Calu3 (cell line): ENCODE measurements at regions not wholly inside any gene's neighbourhood (a gene's known extent, or its start where the extent isn't known, plus 50 kb on each side); places are given as distances from the start of the nearest gene placed in this dataset.

ENCODE experiments used
- BruUV-seq: library from RNA; stranded (reverse); fragments of 400-500 nt; replicated peaks from 2 replicates; lab custom pipeline; 2021; lab: Mats Ljungman, UMichigan
- CTCF ChIA-PET: fragments of 300-600 bp; sonication (Branson Sonifier 250); formaldehyde crosslinking; loops from one replicate; lab custom pipeline; 2022; ENCODE audit warnings: antibody characterized with exemption; lab: Charles Lee
- DNase-seq: peaks from one replicate; pipeline ENCODE4 v3.0.0; 2022
- H3K27ac Mint-ChIP-seq: one replicate; pipeline ENCODE4 v1.8.0; 2022; ENCODE audit warnings: mixed read lengths; ENCODE audit not compliant: unreplicated experiment
- H3K27me3 Mint-ChIP-seq: one replicate; pipeline ENCODE4 v1.8.0; 2022; ENCODE audit warnings: mixed read lengths; ENCODE audit not compliant: unreplicated experiment
- H3K36me3 Mint-ChIP-seq: one replicate; pipeline ENCODE4 v1.8.0; 2022; ENCODE audit warnings: mild to moderate bottlenecking, moderate library complexity, mixed read lengths; ENCODE audit not compliant: insufficient read depth, unreplicated experiment
- H3K4me1 Mint-ChIP-seq: one replicate; pipeline ENCODE4 v1.8.0; 2022; ENCODE audit warnings: mild to moderate bottlenecking, low read depth, mixed read lengths; ENCODE audit not compliant: unreplicated experiment
- H3K4me3 Mint-ChIP-seq: one replicate; pipeline ENCODE4 v1.8.0; 2022; ENCODE audit warnings: mild to moderate bottlenecking, low read depth, moderate library complexity, mixed read lengths; ENCODE audit not compliant: unreplicated experiment
- H3K9me3 Mint-ChIP-seq: one replicate; pipeline ENCODE4 v1.8.0; 2022; ENCODE audit warnings: low read depth, mixed read lengths; ENCODE audit not compliant: unreplicated experiment
- intact Hi-C: fragments of 100-400 bp; cut with micrococcal nuclease; formaldehyde crosslinking; loops from one replicate; pipeline ENCODE4 v1.10.0; 2022; ENCODE audit not compliant: unreplicated experiment
- TF ChIP-seq, protein P1 (sequence below): fragments of 200-600 bp; IDR thresholded peaks from one replicate; pipeline ENCODE4 v1.8.0; 2022; ENCODE audit warnings: antibody characterized with exemption; ENCODE audit not compliant: unreplicated experiment

DNA sequence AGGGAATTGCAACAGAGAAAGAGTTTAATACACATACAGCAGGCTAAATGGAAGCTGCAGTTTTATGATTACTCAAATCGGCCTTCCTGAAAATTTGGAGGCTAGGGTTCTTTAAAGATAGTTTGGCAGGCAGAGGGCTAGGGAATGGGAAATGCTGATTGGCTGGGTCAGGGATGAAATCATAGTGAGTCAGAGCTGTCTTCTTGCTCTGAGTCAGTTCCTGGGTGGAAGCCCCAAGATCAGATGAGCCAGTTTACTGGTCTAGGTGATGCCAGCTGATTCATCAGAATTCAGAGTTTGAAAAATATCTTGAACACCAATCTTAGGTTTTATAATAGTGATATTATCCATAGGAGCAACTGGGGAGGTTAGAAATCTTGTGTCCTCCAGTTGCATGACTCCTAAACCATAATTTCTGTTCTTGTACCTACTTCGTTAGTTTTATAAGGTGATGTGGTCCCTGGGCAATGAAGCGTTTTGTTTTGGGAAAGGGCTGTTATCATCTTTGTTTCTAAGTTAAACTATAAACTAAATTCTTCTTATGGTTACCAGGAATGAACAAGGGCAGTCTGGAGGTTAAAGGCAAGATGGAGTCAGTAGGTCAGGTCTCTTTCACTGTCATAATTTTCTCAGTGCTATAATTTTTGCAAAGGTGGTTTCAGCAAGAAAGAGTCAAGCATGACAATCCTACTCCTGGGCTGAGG is 257.8 kb upstream of the CCDC196 start:
- intact Hi-C loops = no loop called here
- Mint-ChIP-seq H3K36me3 (no peaks in the 10 kb centered on the region), H3K27ac (no peak overlapping the region), H3K4me3 (no peak overlapping the region), H3K4me1 (no peaks in the 10 kb centered on the region), H3K9me3 (peaks cover 4% of the 10 kb centered on the region), H3K27me3 (peaks cover 49% of the 10 kb centered on the region)
- CTCF ChIA-PET = no interaction called here
- no peak for DNase-seq
- BruUV-seq = no TSS peak
- TF ChIP-seq, protein P1, sequence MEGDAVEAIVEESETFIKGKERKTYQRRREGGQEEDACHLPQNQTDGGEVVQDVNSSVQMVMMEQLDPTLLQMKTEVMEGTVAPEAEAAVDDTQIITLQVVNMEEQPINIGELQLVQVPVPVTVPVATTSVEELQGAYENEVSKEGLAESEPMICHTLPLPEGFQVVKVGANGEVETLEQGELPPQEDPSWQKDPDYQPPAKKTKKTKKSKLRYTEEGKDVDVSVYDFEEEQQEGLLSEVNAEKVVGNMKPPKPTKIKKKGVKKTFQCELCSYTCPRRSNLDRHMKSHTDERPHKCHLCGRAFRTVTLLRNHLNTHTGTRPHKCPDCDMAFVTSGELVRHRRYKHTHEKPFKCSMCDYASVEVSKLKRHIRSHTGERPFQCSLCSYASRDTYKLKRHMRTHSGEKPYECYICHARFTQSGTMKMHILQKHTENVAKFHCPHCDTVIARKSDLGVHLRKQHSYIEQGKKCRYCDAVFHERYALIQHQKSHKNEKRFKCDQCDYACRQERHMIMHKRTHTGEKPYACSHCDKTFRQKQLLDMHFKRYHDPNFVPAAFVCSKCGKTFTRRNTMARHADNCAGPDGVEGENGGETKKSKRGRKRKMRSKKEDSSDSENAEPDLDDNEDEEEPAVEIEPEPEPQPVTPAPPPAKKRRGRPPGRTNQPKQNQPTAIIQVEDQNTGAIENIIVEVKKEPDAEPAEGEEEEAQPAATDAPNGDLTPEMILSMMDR = no peak

DNA sequence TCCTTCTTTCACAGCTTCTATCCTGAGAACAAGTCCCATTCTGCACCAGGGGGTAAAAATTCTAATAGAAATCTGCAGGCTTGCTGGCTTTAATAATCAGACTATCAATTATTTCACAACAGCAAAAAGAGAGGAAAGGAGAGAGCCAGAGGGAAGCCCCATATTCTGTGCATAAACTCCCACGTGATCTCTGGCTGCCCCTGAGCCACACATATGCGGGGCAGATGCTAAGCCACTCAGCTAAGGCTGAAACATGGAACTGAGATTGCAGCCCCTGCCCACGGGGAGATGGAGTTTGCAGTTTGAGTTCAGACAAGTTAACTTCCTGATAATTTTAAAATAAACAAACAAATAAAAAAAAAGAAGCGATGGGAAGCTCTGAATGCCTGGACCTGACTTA is 254.4 kb upstream of the CCDC196 start:
- CTCF ChIA-PET = no interaction called here
- DNase-seq = no peak
- TF ChIP-seq, protein P1 = no peak
- peaks cover 69% of the 10 kb centered on the region for H3K27me3 Mint-ChIP-seq
- H3K4me1 Mint-ChIP-seq = no peaks in the 10 kb centered on the region
- H3K27ac Mint-ChIP-seq = no peak overlapping the region
- intact Hi-C loops = no loop called here
- H3K4me3 Mint-ChIP-seq = no peak overlapping the region
- no peaks in the 10 kb centered on the region for H3K36me3 Mint-ChIP-seq
- peaks cover 4% of the 10 kb centered on the region for H3K9me3 Mint-ChIP-seq
- BruUV-seq = no TSS peak

DNA sequence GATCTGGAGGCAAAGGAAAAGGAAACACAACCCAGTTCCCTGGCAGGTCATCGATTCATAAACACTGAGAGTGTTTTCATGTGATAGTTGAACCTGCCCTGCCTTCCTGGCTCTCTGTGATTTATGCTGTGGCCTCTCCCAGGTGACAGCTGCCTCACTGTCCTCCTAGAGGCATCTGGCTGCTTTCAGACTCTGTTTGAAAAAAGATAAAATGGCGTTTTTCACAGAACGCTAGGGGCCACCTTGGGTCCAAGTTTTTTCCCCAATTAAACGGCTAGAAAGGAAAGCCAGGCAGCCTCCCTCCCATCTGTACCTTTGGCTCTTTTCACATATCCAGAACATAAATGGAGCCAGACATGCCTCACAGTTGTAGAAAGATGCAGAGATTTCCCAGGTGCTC is 252.6 kb upstream of the CCDC196 start:
- intact Hi-C loops = no loop called here
- CTCF ChIA-PET = no interaction called here
- Mint-ChIP-seq H3K9me3 (peaks cover 2% of the 10 kb centered on the region), H3K36me3 (no peaks in the 10 kb centered on the region), H3K4me1 (no peaks in the 10 kb centered on the region), H3K27ac (no peak overlapping the region), H3K27me3 (peaks cover 73% of the 10 kb centered on the region), H3K4me3 (no peak overlapping the region)
- TF ChIP-seq, protein P1 = no peak
- DNase-seq = no peak
- BruUV-seq = no TSS peak

DNA sequence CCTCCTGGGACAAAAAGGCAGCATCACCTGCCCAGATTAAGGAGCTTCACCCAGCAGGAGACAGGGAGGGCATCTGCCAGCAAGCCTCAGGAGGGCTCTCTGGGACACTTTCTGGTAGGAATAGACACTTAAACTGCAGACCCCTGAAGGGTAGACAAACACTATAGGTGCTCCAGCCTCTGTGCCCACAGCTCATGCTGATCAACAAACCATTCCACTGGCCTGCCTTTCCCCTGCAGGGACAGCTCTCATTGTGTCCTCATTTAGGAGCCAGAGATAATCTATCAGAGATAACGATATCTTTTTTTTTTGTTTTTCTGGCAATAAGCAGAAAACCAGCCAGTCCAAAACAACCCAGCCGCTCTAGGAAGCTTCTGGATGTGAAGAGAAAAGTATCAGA is 251.8 kb upstream of the CCDC196 start:
- BruUV-seq = no TSS peak
- Mint-ChIP-seq H3K27me3 (peaks cover 74% of the 10 kb centered on the region), H3K36me3 (no peaks in the 10 kb centered on the region), H3K4me3 (no peak overlapping the region), H3K4me1 (no peaks in the 10 kb centered on the region), H3K9me3 (peaks cover 2% of the 10 kb centered on the region), H3K27ac (no peak overlapping the region)
- CTCF ChIA-PET = interaction anchor here (0.5 kb wide), 1 partner anchor 13 kb away, joined by 4 read pairs; no protein-coding TSS in a partner anchor
- TF ChIP-seq, protein P1 = no peak
- intact Hi-C loops = no loop called here
- DNase-seq = no peak
